ENCODE measurements at regions not wholly inside any gene's neighbourhood (a gene's known extent, or its start where the extent isn't known, plus 50 kb on each side); places are given as distances from the start of the nearest gene placed in this dataset.
"Not testable (repeated sequence)": the region's sequence is repeated elsewhere in the genome, so short reads cannot be mapped to it uniquely, and the experiment has no call there.

- not testable (repeated sequence) for TF ChIP-seq KLF6 (CRISPR knock-in tag; IDR thresholded peaks at IDR 0.05); ZNF382 (CRISPR knock-in tag; IDR thresholded peaks at IDR 0.05; ENCODE audit: borderline replicate concordance); JUNB (CRISPR knock-in tag; IDR thresholded peaks at IDR 0.05; ENCODE audit: borderline replicate concordance); ZNF776 (CRISPR knock-in tag; IDR thresholded peaks at IDR 0.05); CTCF (CRISPR knock-in tag; IDR thresholded peaks at IDR 0.05); ZNF484 (CRISPR knock-in tag; IDR thresholded peaks at IDR 0.05; ENCODE audit: borderline replicate concordance, low read depth); ZNF660 (CRISPR knock-in tag; IDR thresholded peaks at IDR 0.05; ENCODE audit: borderline replicate concordance, low read depth)
Observed at GRCh38 chr9:61984513-61984912, 794.7 kb downstream of the SPATA31A7 start.

Measured in HepG2 (cell line).